ENCODE measurements at regions not wholly inside any gene's neighbourhood (a gene's known extent, or its start where the extent isn't known, plus 50 kb on each side); places are given as distances from the start of the nearest gene placed in this dataset.

- FAIRE-seq (no peak), DNase-seq (ENCODE audit: low read depth) (no peak)
- no peak overlapping the region for H3K4me3 ChIP-seq (ENCODE audit: low read depth, low read length)
- TF ChIP-seq, protein P1, sequence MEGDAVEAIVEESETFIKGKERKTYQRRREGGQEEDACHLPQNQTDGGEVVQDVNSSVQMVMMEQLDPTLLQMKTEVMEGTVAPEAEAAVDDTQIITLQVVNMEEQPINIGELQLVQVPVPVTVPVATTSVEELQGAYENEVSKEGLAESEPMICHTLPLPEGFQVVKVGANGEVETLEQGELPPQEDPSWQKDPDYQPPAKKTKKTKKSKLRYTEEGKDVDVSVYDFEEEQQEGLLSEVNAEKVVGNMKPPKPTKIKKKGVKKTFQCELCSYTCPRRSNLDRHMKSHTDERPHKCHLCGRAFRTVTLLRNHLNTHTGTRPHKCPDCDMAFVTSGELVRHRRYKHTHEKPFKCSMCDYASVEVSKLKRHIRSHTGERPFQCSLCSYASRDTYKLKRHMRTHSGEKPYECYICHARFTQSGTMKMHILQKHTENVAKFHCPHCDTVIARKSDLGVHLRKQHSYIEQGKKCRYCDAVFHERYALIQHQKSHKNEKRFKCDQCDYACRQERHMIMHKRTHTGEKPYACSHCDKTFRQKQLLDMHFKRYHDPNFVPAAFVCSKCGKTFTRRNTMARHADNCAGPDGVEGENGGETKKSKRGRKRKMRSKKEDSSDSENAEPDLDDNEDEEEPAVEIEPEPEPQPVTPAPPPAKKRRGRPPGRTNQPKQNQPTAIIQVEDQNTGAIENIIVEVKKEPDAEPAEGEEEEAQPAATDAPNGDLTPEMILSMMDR (IDR thresholded peaks at IDR 0.05; ENCODE audit: insufficient read depth, low read length, severe bottlenecking), result no peak
- peaks cover 5% of the 10 kb centered on the region for H3K27me3 ChIP-seq (ENCODE audit: control insufficient read depth, insufficient read depth, low read length)
- no peaks in the 10 kb centered on the region for H3K36me3 ChIP-seq (ENCODE audit: control insufficient read depth, insufficient read depth, low read length)
Observed at GRCh38 chr1:22259551-22260282, 116.8 kb upstream of the WNT4 start.

- Histone ChIP-seq H3K36me3 (ENCODE audit: control insufficient read depth, insufficient read depth, low read length) (no peaks in the 10 kb centered on the region), H3K4me3 (ENCODE audit: low read depth, low read length) (no peak overlapping the region), H3K27me3 (ENCODE audit: control insufficient read depth, insufficient read depth, low read length) (peaks cover 5% of the 10 kb centered on the region)
- DNase-seq (ENCODE audit: low read depth) (no peak), FAIRE-seq (peak; percentile 28)
- TF ChIP-seq, protein P1 (IDR thresholded peaks at IDR 0.05; ENCODE audit: insufficient read depth, low read length, severe bottlenecking), result no peak
Observed at GRCh38 chr1:22260860-22261432, 118.0 kb upstream of the WNT4 start.

DNA sequence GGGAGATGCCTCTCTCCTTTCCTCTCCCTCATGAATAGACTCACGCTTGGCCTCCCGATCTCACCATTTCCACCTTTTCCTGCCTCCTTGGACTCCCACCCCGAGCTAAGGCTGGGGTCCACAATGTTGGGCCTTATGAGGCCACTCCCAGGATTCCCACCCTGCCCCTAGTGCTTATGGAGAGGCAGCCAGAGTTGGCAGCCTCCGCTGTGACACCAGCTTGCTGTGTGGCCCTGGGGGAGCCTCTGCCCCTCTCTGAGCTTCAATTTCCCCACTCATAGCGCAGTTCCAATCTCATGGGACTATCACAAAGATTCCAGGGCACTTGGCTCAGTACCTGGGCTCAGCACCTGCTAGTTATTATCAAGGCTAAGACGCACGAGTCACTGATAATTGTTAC, 118.7 kb upstream of the WNT4 start:
- TF ChIP-seq, protein P1 (IDR thresholded peaks at IDR 0.05; ENCODE audit: insufficient read depth, low read length, severe bottlenecking), result no peak
- H3K4me3 ChIP-seq (ENCODE audit: low read depth, low read length), result no peak overlapping the region
- DNase-seq (ENCODE audit: low read depth) (no peak), FAIRE-seq (no peak)
- peaks cover 5% of the 10 kb centered on the region for H3K27me3 ChIP-seq (ENCODE audit: control insufficient read depth, insufficient read depth, low read length)
- no peaks in the 10 kb centered on the region for H3K36me3 ChIP-seq (ENCODE audit: control insufficient read depth, insufficient read depth, low read length)

DNA sequence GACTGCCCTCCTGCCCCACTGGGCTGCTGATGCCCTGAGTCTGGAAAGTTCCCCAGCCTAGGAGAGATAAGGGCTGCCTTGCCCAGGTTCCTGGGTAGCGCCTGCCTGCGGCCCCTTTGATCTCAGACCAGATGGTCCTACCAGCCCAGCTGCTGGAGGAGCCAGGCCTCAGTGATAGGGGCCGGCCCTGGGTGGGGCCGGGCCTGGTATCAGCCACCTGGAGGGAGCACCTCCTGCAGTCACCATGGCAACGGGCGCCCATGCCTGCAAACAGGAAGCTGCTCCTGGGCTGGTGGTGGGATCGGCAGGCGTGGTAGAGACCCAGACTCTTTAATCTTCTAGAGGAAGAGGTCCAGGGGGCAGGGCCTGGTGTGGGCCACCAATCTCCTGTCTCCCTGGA, 119.7 kb upstream of the WNT4 start:
- H3K4me3 ChIP-seq (ENCODE audit: low read depth, low read length), result no peak overlapping the region
- FAIRE-seq (no peak), DNase-seq (ENCODE audit: low read depth) (no peak)
- H3K27me3 ChIP-seq (ENCODE audit: control insufficient read depth, insufficient read depth, low read length), result peaks cover 5% of the 10 kb centered on the region
- TF ChIP-seq, protein P1 (IDR thresholded peaks at IDR 0.05; ENCODE audit: insufficient read depth, low read length, severe bottlenecking), result no peak
- H3K36me3 ChIP-seq (ENCODE audit: control insufficient read depth, insufficient read depth, low read length), result no peaks in the 10 kb centered on the region

DNA sequence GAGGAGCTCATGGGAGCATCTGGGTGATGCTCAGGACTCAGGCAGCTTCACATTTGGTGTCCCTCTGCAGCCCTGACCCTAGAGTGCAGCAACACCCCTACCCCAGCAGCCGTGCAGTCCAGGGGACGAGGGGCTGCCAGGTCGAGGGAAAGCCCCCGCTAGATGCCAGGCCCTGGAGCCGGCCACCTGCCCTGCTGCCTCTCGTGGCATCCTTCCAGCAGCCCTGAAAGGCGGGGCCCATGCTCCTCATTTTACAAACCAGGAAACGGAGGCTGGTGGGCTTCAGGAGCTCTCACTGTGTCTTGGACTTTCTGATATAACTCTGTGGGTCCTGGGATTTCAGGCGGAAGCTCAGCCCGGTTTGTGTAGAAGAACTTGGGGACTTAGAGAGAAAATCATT, 120.5 kb upstream of the WNT4 start:
- H3K27me3 ChIP-seq (ENCODE audit: control insufficient read depth, insufficient read depth, low read length), result peaks cover 5% of the 10 kb centered on the region
- TF ChIP-seq, protein P1 (IDR thresholded peaks at IDR 0.05; ENCODE audit: insufficient read depth, low read length, severe bottlenecking), result no peak
- no peaks in the 10 kb centered on the region for H3K36me3 ChIP-seq (ENCODE audit: control insufficient read depth, insufficient read depth, low read length)
- DNase-seq (ENCODE audit: low read depth) (no peak), FAIRE-seq (no peak)
- H3K4me3 ChIP-seq (ENCODE audit: low read depth, low read length), result no peak overlapping the region
